ENCODE measurements at regions not wholly inside any gene's neighbourhood (a gene's known extent, or its start where the extent isn't known, plus 50 kb on each side); places are given as distances from the start of the nearest gene placed in this dataset.

DNA sequence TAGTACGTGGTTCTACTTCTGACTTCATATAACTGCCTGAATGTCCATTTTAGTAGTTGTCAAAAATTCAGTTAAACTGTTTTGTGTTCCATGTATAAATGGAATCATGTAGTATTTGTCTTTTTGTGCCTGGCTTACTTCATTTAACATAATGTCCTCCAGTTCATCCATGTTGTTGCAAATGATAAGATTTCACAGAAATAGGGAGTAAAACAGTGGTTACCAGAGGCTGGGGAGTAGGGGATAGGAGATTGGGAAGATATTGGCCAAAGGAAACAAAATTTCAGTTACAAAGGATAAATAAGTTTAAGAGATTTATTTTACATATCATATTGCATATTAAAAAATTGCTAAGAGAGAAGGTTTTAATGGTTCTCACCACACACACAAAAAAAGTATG is 425.0 kb upstream of the MEF2C start:
- no peak for TF ChIP-seq POLR2A (IDR thresholded peaks at IDR 0.05)
- TF ChIP-seq, protein P1, sequence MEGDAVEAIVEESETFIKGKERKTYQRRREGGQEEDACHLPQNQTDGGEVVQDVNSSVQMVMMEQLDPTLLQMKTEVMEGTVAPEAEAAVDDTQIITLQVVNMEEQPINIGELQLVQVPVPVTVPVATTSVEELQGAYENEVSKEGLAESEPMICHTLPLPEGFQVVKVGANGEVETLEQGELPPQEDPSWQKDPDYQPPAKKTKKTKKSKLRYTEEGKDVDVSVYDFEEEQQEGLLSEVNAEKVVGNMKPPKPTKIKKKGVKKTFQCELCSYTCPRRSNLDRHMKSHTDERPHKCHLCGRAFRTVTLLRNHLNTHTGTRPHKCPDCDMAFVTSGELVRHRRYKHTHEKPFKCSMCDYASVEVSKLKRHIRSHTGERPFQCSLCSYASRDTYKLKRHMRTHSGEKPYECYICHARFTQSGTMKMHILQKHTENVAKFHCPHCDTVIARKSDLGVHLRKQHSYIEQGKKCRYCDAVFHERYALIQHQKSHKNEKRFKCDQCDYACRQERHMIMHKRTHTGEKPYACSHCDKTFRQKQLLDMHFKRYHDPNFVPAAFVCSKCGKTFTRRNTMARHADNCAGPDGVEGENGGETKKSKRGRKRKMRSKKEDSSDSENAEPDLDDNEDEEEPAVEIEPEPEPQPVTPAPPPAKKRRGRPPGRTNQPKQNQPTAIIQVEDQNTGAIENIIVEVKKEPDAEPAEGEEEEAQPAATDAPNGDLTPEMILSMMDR (IDR thresholded peaks at IDR 0.05), result no peak
